HFFc6 (cell line): ENCODE measurements at regions not wholly inside any gene's neighbourhood (a gene's known extent, or its start where the extent isn't known, plus 50 kb on each side); places are given as distances from the start of the nearest gene placed in this dataset.

Experiments used
- DNase-seq: peaks from one replicate; pipeline ENCODE4 v3.0.0-alpha.2; 2018
- H3K27ac Mint-ChIP-seq: 2 replicates; pipeline ENCODE4 v1.8.0; 2020; ENCODE audit warnings: mild to moderate bottlenecking, mixed read lengths
- H3K27me3 Mint-ChIP-seq: 2 replicates; pipeline ENCODE4 v1.8.0; 2021; ENCODE audit warnings: mild to moderate bottlenecking, moderate library complexity, mixed read lengths; ENCODE audit not compliant: insufficient read depth
- H3K36me3 Mint-ChIP-seq: 2 replicates; pipeline ENCODE4 v1.8.0; 2021; ENCODE audit warnings: low read depth, mixed read lengths
- H3K4me1 Mint-ChIP-seq: 2 replicates; pipeline ENCODE4 v1.8.0; 2020; ENCODE audit warnings: low read depth, mixed read lengths
- H3K4me3 Mint-ChIP-seq: 2 replicates; pipeline ENCODE4 v1.8.0; 2020; ENCODE audit warnings: mild to moderate bottlenecking, moderate library complexity, mixed read lengths
- H3K9me3 Mint-ChIP-seq: 2 replicates; pipeline ENCODE4 v1.8.0; 2020; ENCODE audit warnings: mild to moderate bottlenecking, mixed read lengths
- CTCF ChIP-seq: fragments of 200-600 bp; sonication (generic); IDR thresholded peaks from 2 replicates; pipeline ENCODE4 v1.5.0; 2021; ENCODE audit warnings: antibody characterized with exemption, mild to moderate bottlenecking

GRCh38 chr4:175350246-175350645, 432.1 kb downstream of the ADAM29 start:
- Mint-ChIP-seq H3K27ac (no peak overlapping the region), H3K36me3 (no peaks in the 10 kb centered on the region), H3K9me3 (no peaks in the 10 kb centered on the region; the same call in 1 of the 2 replicates), H3K4me1 (peaks cover 11% of the 10 kb centered on the region), H3K27me3 (no peaks in the 10 kb centered on the region), H3K4me3 (no peak overlapping the region)
- TF ChIP-seq CTCF = no peak
- no peak for DNase-seq

- no peak for TF ChIP-seq CTCF
- peaks cover 5% of the 10 kb centered on the region for H3K4me1 Mint-ChIP-seq
- H3K27ac Mint-ChIP-seq = no peak overlapping the region
- H3K27me3 Mint-ChIP-seq = no peaks in the 10 kb centered on the region
- H3K36me3 Mint-ChIP-seq = no peaks in the 10 kb centered on the region
- H3K4me3 Mint-ChIP-seq = no peak overlapping the region
- no peak for DNase-seq
- H3K9me3 Mint-ChIP-seq = no peaks in the 10 kb centered on the region
Observed at GRCh38 chr4:175351473-175351872, 433.3 kb downstream of the ADAM29 start.

GRCh38 chr4:175369087-175369486, 443.0 kb downstream of the GPM6A start:
- Mint-ChIP-seq H3K27ac (peak overlapping the region; percentile 64; the same call in 1 of the 2 replicates), H3K4me3 (peak overlapping the region; percentile 50; the same call in 1 of the 2 replicates), H3K36me3 (no peaks in the 10 kb centered on the region), H3K9me3 (no peaks in the 10 kb centered on the region), H3K4me1 (peaks cover 46% of the 10 kb centered on the region), H3K27me3 (peaks cover 3% of the 10 kb centered on the region; the same call in 1 of the 2 replicates)
- peak; percentile 63 for DNase-seq
- TF ChIP-seq CTCF = no peak

GRCh38 chr4:175371091-175371490, 441.0 kb downstream of the GPM6A start:
- TF ChIP-seq CTCF = no peak
- Mint-ChIP-seq H3K4me1 (peaks cover 50% of the 10 kb centered on the region), H3K9me3 (no peaks in the 10 kb centered on the region), H3K36me3 (no peaks in the 10 kb centered on the region), H3K27me3 (no peaks in the 10 kb centered on the region), H3K27ac (no peak overlapping the region), H3K4me3 (no peak overlapping the region)
- no peak for DNase-seq

GRCh38 chr4:175373031-175373430, 439.0 kb downstream of the GPM6A start:
- H3K4me3 Mint-ChIP-seq = no peak overlapping the region
- H3K27ac Mint-ChIP-seq = no peak overlapping the region
- no peaks in the 10 kb centered on the region for H3K36me3 Mint-ChIP-seq
- no peak for DNase-seq
- H3K27me3 Mint-ChIP-seq = no peaks in the 10 kb centered on the region; the same call in 1 of the 2 replicates
- no peak for TF ChIP-seq CTCF
- peaks cover 60% of the 10 kb centered on the region for H3K4me1 Mint-ChIP-seq
- no peaks in the 10 kb centered on the region for H3K9me3 Mint-ChIP-seq

GRCh38 chr4:175374459-175374858, 437.6 kb downstream of the GPM6A start:
- H3K4me1 Mint-ChIP-seq = peaks cover 46% of the 10 kb centered on the region
- no peak for DNase-seq
- H3K4me3 Mint-ChIP-seq = no peak overlapping the region; the same call in 1 of the 2 replicates
- H3K9me3 Mint-ChIP-seq = no peaks in the 10 kb centered on the region
- H3K27ac Mint-ChIP-seq = no peak overlapping the region
- no peak for TF ChIP-seq CTCF
- no peaks in the 10 kb centered on the region; the same call in 1 of the 2 replicates for H3K27me3 Mint-ChIP-seq
- H3K36me3 Mint-ChIP-seq = no peaks in the 10 kb centered on the region
